NCI-H128 (cell line): ENCODE measurements at regions not wholly inside any gene's neighbourhood (a gene's known extent, or its start where the extent isn't known, plus 50 kb on each side); places are given as distances from the start of the nearest gene placed in this dataset.

Experiments used
- DNase-seq: peaks from one replicate; lab custom pipeline; 2025; ENCODE audit not compliant: unreplicated experiment; lab: John Stamatoyannopoulos, UW

DNA sequence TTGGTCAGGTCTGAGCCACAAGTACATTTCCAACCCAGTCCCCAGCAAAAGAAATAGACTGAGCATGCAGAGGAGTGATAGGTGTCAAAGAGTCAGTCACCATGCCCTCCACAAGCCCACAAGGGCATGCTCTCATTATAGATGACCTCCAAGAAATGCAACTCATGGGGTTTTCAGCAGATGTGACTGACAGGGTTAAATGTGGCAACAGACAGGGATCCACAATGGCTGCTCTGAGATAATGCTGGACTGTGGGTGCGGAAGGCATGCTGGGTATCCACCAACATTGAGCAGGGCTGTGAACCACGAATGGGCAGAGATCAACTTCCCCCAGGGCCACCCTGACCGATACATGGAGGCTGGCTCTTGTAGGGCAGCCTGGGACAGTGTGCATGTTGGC, 115.8 kb downstream of the BCOR start:
- no peak for DNase-seq

DNA sequence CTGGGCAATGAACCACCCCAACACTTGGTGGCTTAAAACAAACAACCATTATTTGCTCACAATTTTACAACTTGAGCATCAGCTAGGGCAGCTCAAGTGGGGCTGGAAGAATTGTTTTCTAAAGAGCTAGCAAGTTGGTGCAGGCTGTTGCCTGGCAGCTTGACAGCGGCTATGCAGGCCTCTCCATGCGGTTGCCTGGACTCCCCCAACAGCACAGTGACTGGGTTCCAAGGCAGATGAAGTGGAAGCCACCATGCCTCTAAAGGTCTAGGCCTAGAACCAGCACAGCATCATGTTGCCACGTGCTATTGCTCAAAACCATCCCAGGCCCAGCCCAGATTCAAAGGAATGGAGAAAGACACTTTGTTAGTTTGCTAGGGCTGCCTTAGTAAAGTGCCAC, 114.8 kb downstream of the BCOR start:
- peak; percentile 13 for DNase-seq

DNA sequence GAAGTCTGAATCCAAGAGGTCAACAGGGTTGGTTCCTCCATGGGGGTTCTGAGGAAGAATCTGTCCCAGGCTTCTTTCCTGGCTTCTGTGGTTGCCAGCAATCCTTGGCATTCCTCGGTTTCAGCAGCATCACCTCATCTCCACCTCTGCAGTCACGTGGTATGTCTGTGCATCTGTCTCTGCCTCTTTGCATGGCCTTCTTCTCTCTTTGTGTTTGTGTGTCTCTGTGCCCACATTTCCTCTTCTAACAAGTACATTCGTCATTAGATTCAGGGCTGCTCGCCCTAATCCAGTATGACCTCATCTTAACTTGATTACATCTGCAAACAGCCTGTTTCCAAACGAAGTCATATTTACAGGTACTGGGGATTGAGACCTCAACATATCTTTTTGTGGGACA, 114.0 kb downstream of the BCOR start:
- no peak for DNase-seq

GRCh38 chrX:39984191-39984956, 113.4 kb downstream of the BCOR start:
- no peak for DNase-seq

GRCh38 chrX:39985071-39985470, 112.7 kb downstream of the BCOR start:
- no peak for DNase-seq

- DNase-seq: no peak
These were observed 112.2 kb downstream of the BCOR start for GRCh38 chrX:39985551-39985950.

DNA sequence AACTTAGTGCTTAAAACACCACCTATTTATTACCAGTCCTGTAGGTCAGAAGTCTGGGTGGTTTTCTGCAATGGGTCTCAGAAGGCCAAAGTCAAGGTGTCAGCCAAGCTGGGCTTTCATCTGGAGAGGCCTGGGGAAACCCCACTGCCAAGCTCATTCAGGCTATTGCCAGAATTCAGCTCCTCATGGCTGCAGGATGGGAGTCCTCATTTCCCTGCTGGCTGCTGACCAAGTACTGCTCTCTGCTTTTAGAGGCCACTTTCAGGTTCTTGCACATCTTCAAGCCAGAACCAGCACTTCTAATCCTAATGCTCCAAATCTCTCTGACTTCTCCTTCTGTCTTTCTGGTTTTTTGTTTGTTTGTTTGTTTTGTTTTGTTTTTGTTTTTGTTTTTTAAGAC, 109.3 kb downstream of the BCOR start:
- no peak for DNase-seq

- DNase-seq: no peak
These were observed 107.4 kb downstream of the BCOR start for GRCh38 chrX:39990388-39990787.

DNA sequence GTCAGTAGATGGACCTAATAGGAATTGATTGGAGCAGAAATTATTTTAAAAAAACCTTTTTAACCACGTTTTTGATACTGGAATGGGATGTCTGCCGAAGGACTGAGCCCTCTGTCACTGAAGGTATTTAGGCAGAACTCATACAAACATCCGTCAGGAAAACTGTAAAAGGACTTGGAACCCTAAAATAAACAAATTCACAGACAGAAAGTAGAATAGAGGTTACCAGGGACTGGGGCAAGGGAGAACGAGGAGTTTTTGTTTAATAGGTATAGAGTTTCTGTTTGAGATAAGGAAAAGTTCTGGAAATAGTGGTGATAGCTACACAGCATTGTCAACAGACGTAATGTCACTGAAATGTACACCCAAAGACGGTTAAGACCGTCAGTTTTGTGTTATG, 105.5 kb downstream of the BCOR start:
- no peak for DNase-seq

DNA sequence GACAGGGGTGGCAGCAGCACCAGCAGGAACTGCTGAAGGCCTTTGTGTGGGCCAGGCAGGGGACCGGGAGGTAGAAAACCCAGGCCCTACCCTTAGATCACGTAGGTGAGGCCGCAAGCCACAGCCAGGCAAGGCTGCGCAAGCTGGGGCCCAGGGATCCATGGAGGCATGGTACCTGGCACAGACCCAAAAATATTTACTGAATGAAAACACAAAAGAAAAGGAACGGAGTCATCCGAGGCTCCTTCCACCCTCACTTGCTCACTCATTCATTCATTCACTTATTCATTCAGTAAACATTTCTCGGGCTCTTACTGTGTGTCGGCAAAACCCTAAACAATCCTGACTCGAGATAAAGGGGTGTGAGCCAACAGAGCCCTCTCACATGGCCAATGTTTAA, 102.3 kb downstream of the BCOR start:
- no peak for DNase-seq

DNA sequence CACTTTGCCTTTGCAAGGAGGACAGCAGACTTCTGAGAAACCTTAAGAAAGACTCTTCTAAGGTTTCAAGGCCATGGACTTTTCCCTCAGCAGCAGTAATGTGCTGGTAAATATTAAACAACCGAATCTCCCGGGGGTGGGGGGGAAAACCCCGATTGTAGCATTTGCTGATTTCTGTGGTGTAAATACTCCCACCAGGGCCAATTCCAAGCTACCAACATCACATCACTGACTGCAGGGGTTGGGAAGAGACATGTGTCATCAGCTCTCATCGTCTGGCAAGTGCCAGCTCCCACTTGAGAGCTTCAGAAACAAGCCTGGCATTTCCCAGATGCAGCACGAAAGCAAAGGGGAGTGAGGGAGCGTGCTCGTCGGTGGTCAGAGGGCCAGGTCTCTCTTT, 101.2 kb downstream of the BCOR start:
- DNase-seq: no peak

- no peak for DNase-seq
These were observed 98.9 kb downstream of the BCOR start for GRCh38 chrX:39998636-39999406.
